ENCODE measurements at regions not wholly inside any gene's neighbourhood (a gene's known extent, or its start where the extent isn't known, plus 50 kb on each side); places are given as distances from the start of the nearest gene placed in this dataset.

DNA sequence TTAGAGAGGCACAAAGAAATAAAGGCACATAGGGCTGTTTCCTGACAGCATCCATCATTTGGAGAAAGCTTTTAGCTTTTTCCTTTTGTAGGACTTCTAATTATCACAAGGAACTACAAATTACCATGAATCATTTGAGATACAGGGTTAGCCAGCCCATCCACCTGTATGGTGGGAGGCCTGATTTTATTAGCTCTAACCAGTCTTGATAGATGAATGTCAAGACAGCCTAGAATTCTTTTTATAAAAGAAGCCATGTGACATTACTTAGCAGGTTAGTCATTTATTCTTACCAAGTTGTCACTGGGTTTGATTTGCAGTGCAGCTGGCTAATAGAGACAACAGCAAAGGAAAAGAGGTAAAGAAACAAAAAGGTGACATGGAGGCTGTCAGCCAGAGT, 618.1 kb downstream of the ZNF385D start:
- Mint-ChIP-seq H3K4me1 (no peaks in the 10 kb centered on the region), H3K4me3 (no peak overlapping the region), H3K36me3 (ENCODE audit: low read depth) (no peaks in the 10 kb centered on the region), H3K9me3 (peaks cover 15% of the 10 kb centered on the region), H3K27ac (no peak overlapping the region), H3K27me3 (ENCODE audit: low read depth) (no peaks in the 10 kb centered on the region)
- TF ChIP-seq, protein P1, sequence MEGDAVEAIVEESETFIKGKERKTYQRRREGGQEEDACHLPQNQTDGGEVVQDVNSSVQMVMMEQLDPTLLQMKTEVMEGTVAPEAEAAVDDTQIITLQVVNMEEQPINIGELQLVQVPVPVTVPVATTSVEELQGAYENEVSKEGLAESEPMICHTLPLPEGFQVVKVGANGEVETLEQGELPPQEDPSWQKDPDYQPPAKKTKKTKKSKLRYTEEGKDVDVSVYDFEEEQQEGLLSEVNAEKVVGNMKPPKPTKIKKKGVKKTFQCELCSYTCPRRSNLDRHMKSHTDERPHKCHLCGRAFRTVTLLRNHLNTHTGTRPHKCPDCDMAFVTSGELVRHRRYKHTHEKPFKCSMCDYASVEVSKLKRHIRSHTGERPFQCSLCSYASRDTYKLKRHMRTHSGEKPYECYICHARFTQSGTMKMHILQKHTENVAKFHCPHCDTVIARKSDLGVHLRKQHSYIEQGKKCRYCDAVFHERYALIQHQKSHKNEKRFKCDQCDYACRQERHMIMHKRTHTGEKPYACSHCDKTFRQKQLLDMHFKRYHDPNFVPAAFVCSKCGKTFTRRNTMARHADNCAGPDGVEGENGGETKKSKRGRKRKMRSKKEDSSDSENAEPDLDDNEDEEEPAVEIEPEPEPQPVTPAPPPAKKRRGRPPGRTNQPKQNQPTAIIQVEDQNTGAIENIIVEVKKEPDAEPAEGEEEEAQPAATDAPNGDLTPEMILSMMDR (IDR thresholded peaks at IDR 0.05; ENCODE audit: unreplicated experiment in 3 of 3) = no peak

DNA sequence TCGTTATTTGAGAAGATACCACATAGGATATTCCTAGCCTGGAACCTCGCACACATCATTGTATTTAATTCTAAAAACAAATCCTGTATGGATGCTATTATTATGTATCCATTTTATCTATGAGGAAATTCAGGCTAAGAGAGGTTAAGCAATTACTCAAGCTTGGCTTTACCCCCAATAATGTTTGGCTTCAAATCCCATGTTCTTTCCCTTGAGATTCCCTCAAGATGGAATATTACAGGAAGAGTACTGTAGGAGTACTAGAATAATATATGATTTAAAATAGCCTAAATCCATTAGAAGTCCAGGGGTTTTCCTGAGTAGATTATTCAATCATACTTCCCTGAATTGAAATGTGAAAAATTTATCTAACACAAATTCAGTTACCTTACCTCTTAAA, 630.2 kb downstream of the ZNF385D start:
- Mint-ChIP-seq H3K27me3 (ENCODE audit: low read depth) (no peaks in the 10 kb centered on the region), H3K4me1 (no peaks in the 10 kb centered on the region), H3K36me3 (ENCODE audit: low read depth) (no peaks in the 10 kb centered on the region), H3K4me3 (no peak overlapping the region), H3K9me3 (no peaks in the 10 kb centered on the region), H3K27ac (no peak overlapping the region)
- TF ChIP-seq, protein P1 (IDR thresholded peaks at IDR 0.05; ENCODE audit: unreplicated experiment in 3 of 3) = no peak

DNA sequence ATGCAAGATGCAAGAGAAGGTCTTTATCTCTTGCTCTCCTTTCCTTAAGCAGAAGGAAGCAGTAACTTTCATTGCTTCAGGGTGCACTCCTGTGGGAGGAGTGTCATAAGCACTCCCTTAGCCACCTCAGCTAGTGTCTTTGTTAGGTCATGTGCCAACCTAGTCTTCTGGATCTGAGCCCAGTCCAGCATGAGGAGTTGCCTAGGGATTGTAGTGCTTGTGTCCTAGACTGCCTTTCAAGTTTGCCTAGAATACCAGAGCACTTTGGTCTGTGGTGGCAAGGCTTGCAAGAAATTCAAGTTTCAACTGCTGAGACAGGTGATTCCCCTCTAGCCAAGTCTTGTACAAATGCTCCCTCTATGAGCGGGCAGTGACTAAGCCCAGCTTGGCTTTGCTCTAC, 633.6 kb downstream of the ZNF385D start:
- Mint-ChIP-seq H3K36me3 (ENCODE audit: low read depth) (no peaks in the 10 kb centered on the region), H3K27me3 (ENCODE audit: low read depth) (no peaks in the 10 kb centered on the region), H3K9me3 (peaks cover 19% of the 10 kb centered on the region), H3K4me1 (no peaks in the 10 kb centered on the region), H3K27ac (no peak overlapping the region), H3K4me3 (no peak overlapping the region)
- TF ChIP-seq, protein P1 (IDR thresholded peaks at IDR 0.05; ENCODE audit: unreplicated experiment in 3 of 3) = no peak

DNA sequence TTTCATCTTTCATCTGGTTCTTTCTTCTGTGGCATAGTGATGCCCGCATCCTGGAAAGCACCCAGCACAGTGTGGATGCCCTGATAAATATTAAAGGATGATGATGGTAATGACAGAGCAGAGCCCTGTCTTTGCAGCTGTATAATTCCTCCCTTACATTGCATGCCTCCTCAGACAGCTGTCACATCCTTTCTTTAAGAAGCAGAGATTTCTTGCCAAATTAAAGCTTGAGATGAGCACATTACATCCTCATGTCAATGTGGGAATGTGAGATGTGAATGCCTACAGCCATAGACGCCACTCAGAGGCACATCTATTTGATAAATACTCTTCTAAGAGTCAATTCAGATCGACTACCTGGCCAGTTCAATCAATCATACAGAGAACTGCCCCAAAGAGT, 642.0 kb downstream of the ZNF385D start:
- Mint-ChIP-seq H3K27me3 (ENCODE audit: low read depth) (no peaks in the 10 kb centered on the region), H3K27ac (no peak overlapping the region), H3K4me3 (no peak overlapping the region), H3K9me3 (peaks cover 7% of the 10 kb centered on the region), H3K4me1 (no peaks in the 10 kb centered on the region), H3K36me3 (ENCODE audit: low read depth) (no peaks in the 10 kb centered on the region)
- TF ChIP-seq, protein P1 (IDR thresholded peaks at IDR 0.05; ENCODE audit: unreplicated experiment in 3 of 3) = no peak

DNA sequence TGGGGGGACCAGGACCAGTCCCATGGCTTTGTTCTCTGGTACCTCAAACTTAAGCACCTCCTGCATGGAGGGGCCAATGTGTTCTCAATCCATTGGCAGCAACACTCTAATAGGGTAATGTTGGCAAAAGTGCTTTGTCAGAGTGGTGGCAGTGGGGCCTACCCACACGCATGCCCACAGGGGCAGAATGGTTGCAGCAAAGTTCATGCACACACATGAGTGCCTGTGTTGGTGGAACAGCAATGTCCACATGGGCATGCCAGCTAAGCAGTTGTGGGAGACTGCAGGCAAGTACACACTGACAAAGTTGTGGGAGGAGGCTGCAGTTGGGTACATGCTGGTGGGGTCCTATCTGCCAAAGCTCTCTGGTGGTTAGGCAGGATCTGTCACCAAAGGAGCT, 645.2 kb downstream of the ZNF385D start:
- Mint-ChIP-seq H3K4me3 (no peak overlapping the region), H3K4me1 (no peaks in the 10 kb centered on the region), H3K27ac (no peak overlapping the region), H3K27me3 (ENCODE audit: low read depth) (no peaks in the 10 kb centered on the region), H3K36me3 (ENCODE audit: low read depth) (no peaks in the 10 kb centered on the region), H3K9me3 (peaks cover 11% of the 10 kb centered on the region)
- TF ChIP-seq, protein P1 (IDR thresholded peaks at IDR 0.05; ENCODE audit: unreplicated experiment in 3 of 3) = no peak

DNA sequence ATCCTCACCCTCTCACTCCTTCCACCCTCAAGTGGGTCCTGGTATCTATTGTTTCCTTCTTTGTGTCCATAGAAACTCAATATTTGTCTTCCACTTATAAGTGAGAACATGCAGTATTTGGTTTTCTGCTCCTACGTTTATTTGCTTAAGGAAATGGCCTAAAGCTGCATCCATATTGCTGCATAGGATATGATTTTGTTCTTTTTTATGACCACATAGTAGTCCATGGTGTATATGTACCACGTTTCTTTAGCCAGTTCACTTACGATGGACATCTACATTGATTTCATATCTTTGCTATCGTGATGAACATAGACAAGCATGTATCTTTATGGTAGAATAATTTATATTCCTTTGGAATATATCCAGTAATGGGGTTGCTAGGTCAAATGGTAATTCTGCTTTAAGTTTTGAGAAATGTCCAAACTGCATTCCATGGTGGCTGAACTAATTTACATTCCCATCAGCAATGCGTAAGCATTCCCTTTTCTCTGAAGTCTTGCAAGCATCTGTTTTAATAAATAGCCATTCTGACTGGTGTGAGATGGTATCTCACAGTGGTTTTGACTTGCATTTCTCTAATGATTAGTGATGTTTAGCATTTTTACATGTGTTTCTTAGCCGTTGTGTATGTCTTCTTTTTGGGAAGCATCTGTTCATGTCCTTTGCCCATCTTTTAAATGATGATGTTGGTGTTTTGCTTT, 650.2 kb downstream of the ZNF385D start:
- Mint-ChIP-seq H3K27me3 (ENCODE audit: low read depth) (no peaks in the 10 kb centered on the region), H3K36me3 (ENCODE audit: low read depth) (no peaks in the 10 kb centered on the region), H3K9me3 (peaks cover 11% of the 10 kb centered on the region), H3K4me1 (no peaks in the 10 kb centered on the region), H3K27ac (no peak overlapping the region), H3K4me3 (no peak overlapping the region)
- TF ChIP-seq, protein P1 (IDR thresholded peaks at IDR 0.05; ENCODE audit: unreplicated experiment in 3 of 3) = no peak

Measured in nephron (organoid).